ENCODE measurements at regions not wholly inside any gene's neighbourhood (a gene's known extent, or its start where the extent isn't known, plus 50 kb on each side); places are given as distances from the start of the nearest gene placed in this dataset.
"Not testable (repeated sequence)": the region's sequence is repeated elsewhere in the genome, so short reads cannot be mapped to it uniquely, and the experiment has no call there.

- DNase-seq, result no peak
- Histone ChIP-seq H3K27me3 (ENCODE audit: control insufficient read depth in 3 of 3, insufficient read depth in 3 of 3, low read length in 3 of 3) (peaks cover 0 to 2% (median 0%) of the 10 kb centered on the region in 3 donors), H3K4me1 (ENCODE audit: control insufficient read depth in 3 of 3, insufficient read depth in 2 of 3, low read depth in 1 of 3, low read length in 2 of 3) (no peaks in the 10 kb centered on the region), H3K9me3 (ENCODE audit: control insufficient read depth in 2 of 2, insufficient read depth in 1 of 2, low read depth in 1 of 2, low read length in 1 of 2) (no peaks in the 10 kb centered on the region), H3K27ac (ENCODE audit: low read depth in 1 of 3, low read length in 2 of 3) (no peak overlapping the region), H3K4me3 (ENCODE audit: low read depth in 1 of 3, low read length in 3 of 3) (no peak overlapping the region), H3K36me3 (ENCODE audit: control insufficient read depth in 3 of 3, insufficient read depth in 2 of 3, low read depth in 1 of 3, low read length in 3 of 3) (no peaks in the 10 kb centered on the region)
- no peak for FAIRE-seq
- WGBS, 3 donors, result 68 to 76% (median 72%) methylated on average over 3 of the region's 3 CpGs
Observed at GRCh38 chr4:27111627-27112026, 251.0 kb downstream of the STIM2 start.

GRCh38 chr4:27112587-27112986 lies 251.9 kb downstream of the STIM2 start:
- Histone ChIP-seq H3K4me1 (ENCODE audit: control insufficient read depth in 3 of 3, insufficient read depth in 2 of 3, low read depth in 1 of 3, low read length in 2 of 3) (no peaks in the 10 kb centered on the region), H3K27ac (ENCODE audit: low read depth in 1 of 3, low read length in 2 of 3) (no peak overlapping the region), H3K27me3 (ENCODE audit: control insufficient read depth in 3 of 3, insufficient read depth in 3 of 3, low read length in 3 of 3) (peaks cover 0 to 4% (median 0%) of the 10 kb centered on the region in 3 donors), H3K36me3 (ENCODE audit: control insufficient read depth in 3 of 3, insufficient read depth in 2 of 3, low read depth in 1 of 3, low read length in 3 of 3) (no peaks in the 10 kb centered on the region), H3K4me3 (ENCODE audit: low read depth in 1 of 3, low read length in 3 of 3) (no peak overlapping the region), H3K9me3 (ENCODE audit: control insufficient read depth in 2 of 2, insufficient read depth in 1 of 2, low read depth in 1 of 2, low read length in 1 of 2) (no peaks in the 10 kb centered on the region)
- 71 to 89% (median 73%) methylated on average over 3 of the region's 3 CpGs for WGBS, 3 donors
- no peak for DNase-seq
- FAIRE-seq, result no peak

DNA sequence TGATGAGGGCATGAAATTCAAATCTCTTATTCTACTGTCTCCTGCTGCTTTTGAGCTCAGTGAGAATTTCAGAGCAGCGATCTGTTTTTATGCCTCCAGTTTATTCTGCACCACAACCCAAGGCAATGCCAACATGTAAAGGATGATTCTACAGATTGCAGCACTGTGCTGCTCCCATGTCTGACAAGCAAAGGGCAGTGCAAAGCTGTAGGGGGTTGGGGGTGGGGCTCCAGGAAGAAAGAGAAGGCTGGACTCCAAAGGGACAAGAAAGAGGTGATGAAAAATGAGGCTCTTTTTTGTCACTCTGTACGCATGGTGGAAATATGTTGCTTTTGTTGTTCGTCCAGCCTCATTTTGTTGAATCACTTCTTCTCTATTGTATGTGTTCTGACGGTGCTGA lies 254.6 kb downstream of the STIM2 start:
- WGBS, 3 donors, result 71 to 80% (median 71%) methylated on average over 4 of the region's 4 CpGs
- DNase-seq (no peak), FAIRE-seq (no peak)
- Histone ChIP-seq H3K9me3 (ENCODE audit: control insufficient read depth in 2 of 2, insufficient read depth in 1 of 2, low read depth in 1 of 2, low read length in 1 of 2) (no peaks in the 10 kb centered on the region), H3K36me3 (ENCODE audit: control insufficient read depth in 3 of 3, insufficient read depth in 2 of 3, low read depth in 1 of 3, low read length in 3 of 3) (no peaks in the 10 kb centered on the region), H3K4me1 (ENCODE audit: control insufficient read depth in 3 of 3, insufficient read depth in 2 of 3, low read depth in 1 of 3, low read length in 2 of 3) (no peaks in the 10 kb centered on the region), H3K4me3 (ENCODE audit: low read depth in 1 of 3, low read length in 3 of 3) (no peak overlapping the region), H3K27ac (ENCODE audit: low read depth in 1 of 3, low read length in 2 of 3) (no peak overlapping the region), H3K27me3 (ENCODE audit: control insufficient read depth in 3 of 3, insufficient read depth in 3 of 3, low read length in 3 of 3) (peaks cover 0 to 4% (median 0%) of the 10 kb centered on the region in 3 donors)

DNA sequence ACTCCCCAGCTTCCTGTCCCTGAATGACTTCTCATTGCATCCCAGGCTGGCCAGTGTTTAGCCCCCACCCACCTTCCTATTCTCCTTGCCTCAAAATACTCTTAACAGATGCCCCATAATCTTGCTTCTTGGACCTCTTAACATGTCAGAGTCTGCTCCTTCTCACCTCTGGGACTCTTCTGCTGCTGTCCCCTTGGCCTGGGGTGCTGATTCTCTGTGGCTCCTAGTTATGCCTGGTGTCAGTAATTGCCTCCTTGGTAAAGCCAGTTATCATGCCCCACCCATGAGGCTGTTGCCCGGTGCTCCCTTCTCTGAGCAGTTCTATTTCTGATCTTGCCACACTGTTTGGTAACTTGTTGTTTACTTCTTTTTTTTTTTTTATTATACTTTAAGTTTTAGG lies 256.8 kb downstream of the STIM2 start:
- 48 to 84% (median 76%) methylated on average over 1 of the region's 1 CpG for WGBS, 3 donors
- no peak overlapping the region for H3K27ac ChIP-seq (ENCODE audit: low read depth in 1 of 3, low read length in 2 of 3)
- no peak overlapping the region for H3K4me3 ChIP-seq (ENCODE audit: low read depth in 1 of 3, low read length in 3 of 3)
- H3K4me1 ChIP-seq (ENCODE audit: control insufficient read depth in 3 of 3, insufficient read depth in 2 of 3, low read depth in 1 of 3, low read length in 2 of 3), result no peaks in the 10 kb centered on the region
- FAIRE-seq, result no peak
- no peak for DNase-seq
- no peaks in the 10 kb centered on the region for H3K9me3 ChIP-seq (ENCODE audit: control insufficient read depth in 2 of 2, insufficient read depth in 1 of 2, low read depth in 1 of 2, low read length in 1 of 2)
- H3K27me3 ChIP-seq (ENCODE audit: control insufficient read depth in 3 of 3, insufficient read depth in 3 of 3, low read length in 3 of 3), result peaks cover 0 to 4% (median 0%) of the 10 kb centered on the region in 3 donors
- H3K36me3 ChIP-seq (ENCODE audit: control insufficient read depth in 3 of 3, insufficient read depth in 2 of 3, low read depth in 1 of 3, low read length in 3 of 3), result no peaks in the 10 kb centered on the region

DNA sequence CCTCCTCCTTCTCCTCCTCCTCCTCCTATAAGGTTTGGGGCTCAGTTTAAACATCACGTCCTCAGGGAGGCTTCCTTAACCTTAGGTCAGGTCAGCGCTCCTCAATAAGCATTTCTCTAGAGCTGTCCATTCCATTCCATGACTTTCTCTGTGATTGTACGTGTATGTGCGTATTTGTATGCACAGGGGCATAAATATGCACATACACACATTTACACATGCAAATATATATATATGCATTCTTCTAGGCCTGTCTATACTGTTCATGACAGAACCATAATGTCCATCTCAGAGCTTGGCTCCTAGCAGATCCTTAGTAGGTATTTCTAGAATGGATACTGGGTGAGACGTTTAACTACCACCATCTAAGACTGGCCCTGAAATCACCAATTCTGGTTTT lies 258.6 kb downstream of the STIM2 start:
- DNase-seq, result no peak
- Histone ChIP-seq H3K27ac (ENCODE audit: low read depth in 1 of 3, low read length in 2 of 3) (no peak overlapping the region), H3K4me3 (ENCODE audit: low read depth in 1 of 3, low read length in 3 of 3) (no peak overlapping the region), H3K36me3 (ENCODE audit: control insufficient read depth in 3 of 3, insufficient read depth in 2 of 3, low read depth in 1 of 3, low read length in 3 of 3) (no peaks in the 10 kb centered on the region), H3K4me1 (ENCODE audit: control insufficient read depth in 3 of 3, insufficient read depth in 2 of 3, low read depth in 1 of 3, low read length in 2 of 3) (peaks cover 0 to 10% (median 0%) of the 10 kb centered on the region in 3 donors), H3K27me3 (ENCODE audit: control insufficient read depth in 3 of 3, insufficient read depth in 3 of 3, low read length in 3 of 3) (peaks cover 0 to 4% (median 0%) of the 10 kb centered on the region in 3 donors), H3K9me3 (ENCODE audit: control insufficient read depth in 2 of 2, insufficient read depth in 1 of 2, low read depth in 1 of 2, low read length in 1 of 2) (no peaks in the 10 kb centered on the region)
- FAIRE-seq, result no peak
- WGBS, 3 donors, result 87 to 90% (median 87%) methylated on average over 5 of the region's 5 CpGs

DNA sequence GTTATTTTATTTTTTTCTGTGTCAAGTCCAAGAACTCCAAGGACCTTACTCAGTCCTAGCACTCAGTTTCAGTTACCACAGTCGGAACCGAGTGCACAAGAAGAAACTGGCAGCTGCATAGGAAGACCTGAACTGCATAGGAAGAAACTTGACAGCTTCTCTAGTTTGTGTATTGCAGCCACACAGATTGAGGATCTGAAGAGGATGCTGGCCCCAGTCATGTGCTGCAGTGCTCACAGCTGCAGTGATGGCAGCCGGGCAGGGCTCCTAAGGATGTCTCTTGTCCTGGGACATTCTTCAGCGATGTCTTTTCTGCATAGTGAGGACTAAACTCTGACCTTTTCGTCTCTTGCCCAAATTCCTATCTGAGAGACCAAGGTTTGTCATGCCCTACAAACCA lies 261.2 kb downstream of the STIM2 start:
- WGBS, 3 donors, result 74 to 79% (median 76%) methylated on average over 5 of the region's 5 CpGs
- Histone ChIP-seq H3K9me3 (ENCODE audit: control insufficient read depth in 2 of 2, insufficient read depth in 1 of 2, low read depth in 1 of 2, low read length in 1 of 2) (no peaks in the 10 kb centered on the region), H3K36me3 (ENCODE audit: control insufficient read depth in 3 of 3, insufficient read depth in 2 of 3, low read depth in 1 of 3, low read length in 3 of 3) (no peaks in the 10 kb centered on the region), H3K4me3 (ENCODE audit: low read depth in 1 of 3, low read length in 3 of 3) (no peak overlapping the region), H3K27me3 (ENCODE audit: control insufficient read depth in 3 of 3, insufficient read depth in 3 of 3, low read length in 3 of 3) (peaks cover 0 to 3% (median 0%) of the 10 kb centered on the region in 3 donors), H3K27ac (ENCODE audit: low read depth in 1 of 3, low read length in 2 of 3) (no peak overlapping the region), H3K4me1 (ENCODE audit: control insufficient read depth in 3 of 3, insufficient read depth in 2 of 3, low read depth in 1 of 3, low read length in 2 of 3) (peaks cover 0 to 13% (median 2%) of the 10 kb centered on the region in 3 donors)
- FAIRE-seq (no peak), DNase-seq (no peak)

DNA sequence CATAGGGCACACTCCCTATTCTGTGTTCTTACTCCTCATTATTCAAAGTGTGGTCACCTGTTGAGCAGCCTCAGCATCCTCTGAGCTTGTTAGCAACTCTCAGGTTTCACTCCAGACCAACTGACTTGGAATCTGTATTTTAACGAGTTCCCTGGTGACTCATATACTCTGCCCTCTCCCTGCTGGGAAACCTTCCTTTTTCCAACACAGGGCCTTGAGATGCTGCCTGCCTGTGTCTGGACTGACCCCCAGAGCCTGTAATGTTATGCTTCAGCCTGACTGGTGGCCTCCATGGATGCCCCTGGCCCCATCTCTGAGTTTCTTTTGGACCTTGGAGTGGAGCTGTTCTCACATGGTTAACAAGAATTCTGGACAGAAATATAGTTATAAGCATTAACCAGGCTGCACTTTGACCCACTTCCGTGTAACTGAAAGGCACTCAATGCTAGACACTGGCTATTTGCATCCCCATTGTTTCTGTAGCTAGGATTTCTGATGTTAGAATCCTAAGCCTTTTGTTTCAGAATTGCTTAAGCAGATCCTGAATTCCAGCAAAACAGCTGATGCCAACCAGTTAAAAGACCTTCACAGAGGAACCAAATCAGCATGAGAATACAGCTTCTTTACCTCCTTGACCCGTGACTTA lies 262.6 kb downstream of the STIM2 start:
- Histone ChIP-seq H3K4me3 (ENCODE audit: low read depth in 1 of 3, low read length in 3 of 3) (no peak overlapping the region), H3K36me3 (ENCODE audit: control insufficient read depth in 3 of 3, insufficient read depth in 2 of 3, low read depth in 1 of 3, low read length in 3 of 3) (no peaks in the 10 kb centered on the region), H3K27me3 (ENCODE audit: control insufficient read depth in 3 of 3, insufficient read depth in 3 of 3, low read length in 3 of 3) (no peaks in the 10 kb centered on the region), H3K9me3 (ENCODE audit: control insufficient read depth in 2 of 2, insufficient read depth in 1 of 2, low read depth in 1 of 2, low read length in 1 of 2) (no peaks in the 10 kb centered on the region), H3K27ac (ENCODE audit: low read depth in 1 of 3, low read length in 2 of 3) (peak overlapping the region in 1 of 3 donors; percentile 45), H3K4me1 (ENCODE audit: control insufficient read depth in 3 of 3, insufficient read depth in 2 of 3, low read depth in 1 of 3, low read length in 2 of 3) (peaks cover 0 to 18% (median 2%) of the 10 kb centered on the region in 3 donors)
- DNase-seq (peak; percentile 61 to 79), FAIRE-seq (no peak)
- WGBS, 3 donors, result 23 to 44% (median 28%) methylated on average over 3 of the region's 3 CpGs

- Histone ChIP-seq H3K27ac (ENCODE audit: low read depth in 1 of 3, low read length in 2 of 3) (peak overlapping the region in 1 of 3 donors; percentile 45), H3K27me3 (ENCODE audit: control insufficient read depth in 3 of 3, insufficient read depth in 3 of 3, low read length in 3 of 3) (no peaks in the 10 kb centered on the region), H3K36me3 (ENCODE audit: control insufficient read depth in 3 of 3, insufficient read depth in 2 of 3, low read depth in 1 of 3, low read length in 3 of 3) (no peaks in the 10 kb centered on the region), H3K4me3 (ENCODE audit: low read depth in 1 of 3, low read length in 3 of 3) (no peak overlapping the region), H3K4me1 (ENCODE audit: control insufficient read depth in 3 of 3, insufficient read depth in 2 of 3, low read depth in 1 of 3, low read length in 2 of 3) (peaks cover 0 to 18% (median 2%) of the 10 kb centered on the region in 3 donors), H3K9me3 (ENCODE audit: control insufficient read depth in 2 of 2, insufficient read depth in 1 of 2, low read depth in 1 of 2, low read length in 1 of 2) (no peaks in the 10 kb centered on the region)
- FAIRE-seq (no peak), DNase-seq (no peak)
Observed at GRCh38 chr4:27123769-27124124, 263.1 kb downstream of the STIM2 start.

GRCh38 chr4:27126895-27127294 lies 266.3 kb downstream of the STIM2 start:
- peaks cover 0 to 18% (median 2%) of the 10 kb centered on the region in 3 donors for H3K4me1 ChIP-seq (ENCODE audit: control insufficient read depth in 3 of 3, insufficient read depth in 2 of 3, low read depth in 1 of 3, low read length in 2 of 3)
- not testable (repeated sequence) for H3K9me3 ChIP-seq (ENCODE audit: control insufficient read depth in 2 of 2, insufficient read depth in 1 of 2, low read depth in 1 of 2, low read length in 1 of 2); H3K27me3 ChIP-seq (ENCODE audit: control insufficient read depth in 3 of 3, insufficient read depth in 3 of 3, low read length in 3 of 3); H3K27ac ChIP-seq (ENCODE audit: low read depth in 1 of 3, low read length in 2 of 3); H3K36me3 ChIP-seq (ENCODE audit: control insufficient read depth in 3 of 3, insufficient read depth in 2 of 3, low read depth in 1 of 3, low read length in 3 of 3); FAIRE-seq; H3K4me3 ChIP-seq (ENCODE audit: low read depth in 1 of 3, low read length in 3 of 3)
- 13 to 62% (median 33%) methylated on average over 4 of the region's 4 CpGs for WGBS, 3 donors
- DNase-seq, result peak; percentile 50 to 80
